Upper lobe of right lung (tissue), 1 donor: ENCODE measurements at regions not wholly inside any gene's neighbourhood (a gene's known extent, or its start where the extent isn't known, plus 50 kb on each side); places are given as distances from the start of the nearest gene placed in this dataset.

ENCODE experiments used
- ATAC-seq: fragments of 200-7000 bp; cut with Tn5 transposase; one replicate; pipeline ENCODE4 v1.9.1; 2020; ENCODE audit warnings: mild to moderate bottlenecking, moderate library complexity
- DNase-seq: peaks from one replicate; pipeline ENCODE4 v3.0.0-alpha.2; 2020
- H3K27ac ChIP-seq: fragments of 200-600 bp; one replicate; pipeline ENCODE4 v1.8.0; 2022
- H3K27me3 ChIP-seq: fragments of 200-600 bp; one replicate; pipeline ENCODE4 v1.8.0; 2022; ENCODE audit warnings: mild to moderate bottlenecking
- H3K36me3 ChIP-seq: fragments of 200-600 bp; one replicate; pipeline ENCODE4 v1.8.0; 2022
- H3K4me1 ChIP-seq: fragments of 200-600 bp; one replicate; pipeline ENCODE4 v1.8.0; 2022
- H3K4me3 ChIP-seq: fragments of 200-600 bp; one replicate; pipeline ENCODE4 v1.8.0; 2022; ENCODE audit warnings: mild to moderate bottlenecking
- H3K9me3 ChIP-seq: fragments of 200-600 bp; one replicate; pipeline ENCODE4 v1.8.0; 2022
- CTCF ChIP-seq: fragments of 200-600 bp; IDR thresholded peaks from one replicate; pipeline ENCODE4 v1.8.0; 2022; ENCODE audit warnings: antibody characterized with exemption
- intact Hi-C: fragments of 100-400 bp; cut with DNase I; formaldehyde crosslinking; loops from one replicate; pipeline ENCODE4 v1.11.0; 2022
- donor health status: DM: no; HTN: yes; CAD: no; lungs with severe emphysema.

DNA sequence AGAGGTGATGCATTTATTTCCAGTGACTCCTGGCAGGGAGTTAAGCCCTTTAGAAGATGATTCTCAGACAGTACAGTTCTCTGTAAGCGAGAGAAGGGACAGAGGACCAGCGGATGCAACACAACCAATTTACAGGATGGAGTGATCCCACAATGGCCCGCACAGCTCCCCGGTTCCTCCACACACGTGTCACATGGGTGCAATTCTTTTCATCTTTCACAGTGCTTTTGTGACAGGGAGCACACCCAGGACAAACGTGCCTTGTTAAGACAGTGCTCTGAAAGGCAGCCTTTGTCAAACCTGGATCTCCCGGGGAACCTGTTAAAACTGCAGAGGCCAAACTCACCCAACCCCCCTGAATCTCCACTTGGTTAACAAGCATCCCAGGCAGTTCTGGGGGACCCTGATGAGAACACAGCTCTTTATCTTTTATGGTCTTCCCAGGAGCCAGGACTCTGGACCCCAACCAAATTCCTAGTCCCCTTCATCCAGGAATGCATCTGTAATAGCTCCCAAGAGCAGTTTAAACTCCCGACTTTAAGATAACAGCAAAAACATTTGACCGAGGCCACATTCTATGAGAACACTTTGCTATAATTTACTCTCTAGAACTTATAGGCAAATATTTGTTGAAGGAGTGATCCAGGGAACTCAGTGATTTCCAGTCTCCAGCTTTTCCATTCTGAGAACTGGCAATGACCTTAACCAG lies 134.9 kb upstream of the CDH5 start:
- no peak overlapping the region for H3K27ac ChIP-seq
- no peak overlapping the region for H3K4me3 ChIP-seq
- H3K27me3 ChIP-seq: no peaks in the 10 kb centered on the region
- TF ChIP-seq CTCF: no peak
- H3K9me3 ChIP-seq: no peaks in the 10 kb centered on the region
- H3K36me3 ChIP-seq: no peaks in the 10 kb centered on the region
- no peak for DNase-seq
- H3K4me1 ChIP-seq: no peaks in the 10 kb centered on the region
- ATAC-seq: no peak
- intact Hi-C loops: no loop called here

- Histone ChIP-seq H3K4me3 (no peak overlapping the region), H3K27ac (no peak overlapping the region), H3K36me3 (no peaks in the 10 kb centered on the region), H3K4me1 (no peaks in the 10 kb centered on the region), H3K27me3 (no peaks in the 10 kb centered on the region), H3K9me3 (no peaks in the 10 kb centered on the region)
- TF ChIP-seq CTCF: no peak
- intact Hi-C loops: no loop called here
- ATAC-seq (no peak), DNase-seq (no peak)
Measured at GRCh38 chr16:66229651-66230050, 136.8 kb upstream of the CDH5 start.

DNA sequence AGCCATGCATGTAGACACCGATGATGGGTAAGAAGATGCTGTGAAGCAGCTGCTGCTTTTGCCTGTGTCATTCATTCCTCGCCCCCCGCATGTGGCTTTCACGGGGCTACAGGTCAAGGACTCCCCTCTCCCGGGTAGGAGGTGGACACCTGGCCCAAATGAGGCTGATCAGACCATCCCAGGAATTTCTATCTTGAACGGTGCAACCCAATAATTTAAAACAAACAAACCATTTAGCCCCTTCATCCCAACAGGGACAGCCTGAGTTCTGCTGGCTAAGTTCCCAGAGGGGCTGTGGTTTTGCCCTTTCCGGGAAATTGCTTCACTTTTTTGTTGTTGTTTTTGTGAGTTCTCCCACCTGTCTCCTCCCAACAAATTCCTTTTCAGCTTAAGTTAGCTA lies 137.7 kb upstream of the CDH5 start:
- TF ChIP-seq CTCF: no peak
- ATAC-seq (no peak), DNase-seq (no peak)
- no peaks in the 10 kb centered on the region for H3K4me1 ChIP-seq
- H3K27ac ChIP-seq: peak overlapping the region; percentile 13
- H3K36me3 ChIP-seq: no peaks in the 10 kb centered on the region
- H3K9me3 ChIP-seq: no peaks in the 10 kb centered on the region
- H3K4me3 ChIP-seq: no peak overlapping the region
- H3K27me3 ChIP-seq: no peaks in the 10 kb centered on the region
- intact Hi-C loops: no loop called here

DNA sequence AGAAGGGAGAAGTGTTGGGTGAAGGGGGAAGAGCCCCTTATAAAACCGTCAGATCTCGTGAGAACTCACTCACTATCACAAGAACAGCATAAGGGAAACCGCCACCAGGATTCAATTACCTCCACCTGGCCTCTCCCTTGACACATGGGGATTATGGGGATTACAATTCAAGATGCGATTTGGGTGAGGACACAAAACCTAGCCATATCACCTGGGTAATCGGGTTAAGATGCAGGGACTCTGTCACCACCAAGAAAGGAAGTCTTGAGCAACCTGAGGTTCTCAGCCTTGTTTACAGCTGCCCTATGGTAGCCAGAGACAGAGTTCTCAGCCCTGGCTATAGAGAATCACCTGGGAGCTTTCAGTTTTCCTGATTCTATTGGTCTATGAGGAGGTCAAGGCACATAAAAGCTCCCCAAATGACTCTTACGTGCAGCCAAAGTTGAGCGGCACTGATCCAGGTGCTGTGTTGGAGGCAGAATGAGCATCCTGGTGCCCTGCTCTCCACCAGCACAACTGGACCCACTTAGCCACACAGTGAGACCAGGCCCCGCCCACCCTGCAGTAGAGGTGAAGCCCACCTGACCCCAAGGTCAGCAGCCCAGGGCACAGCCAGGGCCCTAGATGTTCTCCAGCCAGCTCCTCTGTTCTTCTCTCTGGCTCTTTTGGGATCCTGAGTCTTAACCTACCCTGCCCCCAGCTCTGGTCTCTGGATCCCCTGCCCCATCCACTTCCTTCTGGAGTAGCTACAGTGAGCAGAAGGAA lies 138.5 kb upstream of the CDH5 start:
- no peak for TF ChIP-seq CTCF
- no peak overlapping the region for H3K4me3 ChIP-seq
- DNase-seq (no peak), ATAC-seq (no peak)
- H3K27ac ChIP-seq: no peak overlapping the region
- H3K36me3 ChIP-seq: no peaks in the 10 kb centered on the region
- no peaks in the 10 kb centered on the region for H3K9me3 ChIP-seq
- H3K4me1 ChIP-seq: no peaks in the 10 kb centered on the region
- intact Hi-C loops: no loop called here
- H3K27me3 ChIP-seq: no peaks in the 10 kb centered on the region

DNA sequence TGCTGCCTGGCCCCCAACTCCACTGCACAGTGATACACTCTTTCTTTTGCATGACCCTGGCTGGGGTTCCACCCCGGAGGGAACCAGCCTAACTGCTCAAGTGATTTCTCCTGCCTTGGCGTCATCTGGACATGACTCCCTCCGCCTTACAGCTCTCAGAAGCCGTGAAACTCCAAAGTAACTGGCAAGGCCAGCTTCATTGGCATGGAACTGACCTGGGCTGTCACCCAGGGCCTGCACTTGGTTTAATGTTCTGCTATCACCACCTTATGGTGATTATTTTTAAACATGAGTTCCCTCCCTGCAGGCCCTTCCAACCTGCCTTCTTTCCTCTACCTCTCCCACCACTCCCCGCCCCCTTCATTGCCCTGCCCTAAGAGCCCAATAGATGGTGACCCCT lies 139.7 kb upstream of the CDH5 start:
- Histone ChIP-seq H3K36me3 (no peaks in the 10 kb centered on the region), H3K4me3 (no peak overlapping the region), H3K27ac (no peak overlapping the region), H3K9me3 (no peaks in the 10 kb centered on the region), H3K27me3 (no peaks in the 10 kb centered on the region), H3K4me1 (no peaks in the 10 kb centered on the region)
- intact Hi-C loops: no loop called here
- DNase-seq (no peak), ATAC-seq (no peak)
- TF ChIP-seq CTCF: no peak
